ENCODE measurements at regions not wholly inside any gene's neighbourhood (a gene's known extent, or its start where the extent isn't known, plus 50 kb on each side); places are given as distances from the start of the nearest gene placed in this dataset.

DNA sequence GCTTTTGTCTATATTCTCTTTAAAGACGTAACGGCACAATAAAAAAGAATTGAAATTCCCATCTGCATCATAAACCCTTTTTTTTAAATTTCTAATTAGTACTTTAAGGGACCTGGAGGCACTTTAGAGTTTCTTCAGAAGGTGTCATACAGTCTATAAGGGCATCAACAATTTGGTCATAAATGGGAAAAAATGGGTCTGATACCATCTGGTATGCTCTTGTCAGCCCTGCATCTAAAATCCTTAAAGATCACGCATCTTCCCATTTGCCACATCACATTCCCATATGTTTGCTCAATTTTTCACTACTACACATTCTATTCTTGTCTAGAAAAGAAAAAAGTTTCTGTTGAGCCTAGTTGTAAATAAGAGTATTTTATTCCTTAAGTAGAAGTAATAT, 53.8 kb downstream of the COX7C start:
- no peak overlapping the region for H2AFZ ChIP-seq
- TF ChIP-seq, protein P1, sequence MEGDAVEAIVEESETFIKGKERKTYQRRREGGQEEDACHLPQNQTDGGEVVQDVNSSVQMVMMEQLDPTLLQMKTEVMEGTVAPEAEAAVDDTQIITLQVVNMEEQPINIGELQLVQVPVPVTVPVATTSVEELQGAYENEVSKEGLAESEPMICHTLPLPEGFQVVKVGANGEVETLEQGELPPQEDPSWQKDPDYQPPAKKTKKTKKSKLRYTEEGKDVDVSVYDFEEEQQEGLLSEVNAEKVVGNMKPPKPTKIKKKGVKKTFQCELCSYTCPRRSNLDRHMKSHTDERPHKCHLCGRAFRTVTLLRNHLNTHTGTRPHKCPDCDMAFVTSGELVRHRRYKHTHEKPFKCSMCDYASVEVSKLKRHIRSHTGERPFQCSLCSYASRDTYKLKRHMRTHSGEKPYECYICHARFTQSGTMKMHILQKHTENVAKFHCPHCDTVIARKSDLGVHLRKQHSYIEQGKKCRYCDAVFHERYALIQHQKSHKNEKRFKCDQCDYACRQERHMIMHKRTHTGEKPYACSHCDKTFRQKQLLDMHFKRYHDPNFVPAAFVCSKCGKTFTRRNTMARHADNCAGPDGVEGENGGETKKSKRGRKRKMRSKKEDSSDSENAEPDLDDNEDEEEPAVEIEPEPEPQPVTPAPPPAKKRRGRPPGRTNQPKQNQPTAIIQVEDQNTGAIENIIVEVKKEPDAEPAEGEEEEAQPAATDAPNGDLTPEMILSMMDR (IDR thresholded peaks at IDR 0.05), result no peak

DNA sequence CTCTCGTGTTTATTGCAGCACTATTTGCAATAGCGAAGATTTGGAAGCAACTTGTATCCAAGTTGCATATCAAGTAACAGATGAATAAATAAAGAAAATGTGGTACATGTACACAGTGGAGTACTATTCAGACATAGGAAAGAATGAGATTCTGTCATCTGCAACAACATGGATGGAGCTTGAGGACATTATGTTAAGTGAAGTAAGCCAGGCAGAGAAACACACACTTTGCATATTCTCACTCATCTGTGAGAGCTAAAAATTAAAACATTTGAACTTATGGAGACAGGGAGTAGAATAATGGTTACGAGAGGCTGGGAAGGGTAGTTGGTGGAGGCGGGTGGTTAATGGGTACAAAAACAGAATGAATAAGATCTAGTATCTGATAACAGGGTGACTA, 56.3 kb downstream of the COX7C start:
- Histone ChIP-seq H3K4me1 (no peaks in the 10 kb centered on the region), H3K36me3 (ENCODE audit: control insufficient read depth, insufficient read depth, low read length) (no peaks in the 10 kb centered on the region), H3K4me3 (ENCODE audit: low read depth, low read length) (no peak overlapping the region), H3K27ac (no peak overlapping the region), H3K9me3 (ENCODE audit: control insufficient read depth, low read length) (no peaks in the 10 kb centered on the region), H3K9ac (no peak overlapping the region), H2AFZ (no peak overlapping the region), H3K27me3 (ENCODE audit: control insufficient read depth, insufficient read depth, low read length) (no peaks in the 10 kb centered on the region), H3K79me2 (no peaks in the 10 kb centered on the region), H3K4me2 (ENCODE audit: low read length) (no peak overlapping the region)
- TF ChIP-seq, protein P1 (IDR thresholded peaks at IDR 0.05), result no peak

More for the DNA sequence above, 53.8 kb downstream of the COX7C start:
- no peaks in the 10 kb centered on the region for H3K9me3 ChIP-seq (ENCODE audit: control insufficient read depth, low read length)
- H3K27ac ChIP-seq, result no peak overlapping the region
- H3K79me2 ChIP-seq, result no peaks in the 10 kb centered on the region
- H3K27me3 ChIP-seq (ENCODE audit: control insufficient read depth, insufficient read depth, low read length), result no peaks in the 10 kb centered on the region
- H3K36me3 ChIP-seq (ENCODE audit: control insufficient read depth, insufficient read depth, low read length), result no peaks in the 10 kb centered on the region
- no peak overlapping the region for H3K4me2 ChIP-seq (ENCODE audit: low read length)
- no peak overlapping the region for H3K4me3 ChIP-seq (ENCODE audit: low read depth, low read length)
- H3K4me1 ChIP-seq, result no peaks in the 10 kb centered on the region
- H3K9ac ChIP-seq, result no peak overlapping the region

DNA sequence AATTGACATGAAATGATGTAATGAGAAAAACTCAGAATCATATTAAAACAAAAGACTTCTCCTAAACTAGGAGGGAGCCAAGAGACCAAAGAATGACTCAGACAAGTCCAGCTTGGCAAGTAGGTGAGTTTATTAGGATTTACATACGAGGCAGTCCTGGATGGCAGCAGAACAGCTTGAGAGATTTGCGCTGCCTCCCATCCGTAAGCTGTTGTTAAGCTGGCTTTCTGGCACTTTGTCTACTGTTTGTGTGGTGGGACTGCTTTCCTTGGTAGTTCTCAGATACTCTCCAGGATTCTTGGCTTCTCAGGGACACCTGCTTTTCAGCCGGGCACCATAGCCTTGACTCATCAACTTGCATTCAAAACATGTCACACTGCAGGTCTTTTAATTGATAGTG, 57.6 kb downstream of the COX7C start:
- Histone ChIP-seq H3K9ac (no peak overlapping the region), H3K4me3 (ENCODE audit: low read depth, low read length) (no peak overlapping the region), H3K36me3 (ENCODE audit: control insufficient read depth, insufficient read depth, low read length) (no peaks in the 10 kb centered on the region), H3K79me2 (no peaks in the 10 kb centered on the region), H2AFZ (no peak overlapping the region), H3K27ac (no peak overlapping the region), H3K9me3 (ENCODE audit: control insufficient read depth, low read length) (no peaks in the 10 kb centered on the region), H3K27me3 (ENCODE audit: control insufficient read depth, insufficient read depth, low read length) (no peaks in the 10 kb centered on the region), H3K4me2 (ENCODE audit: low read length) (no peak overlapping the region), H3K4me1 (no peaks in the 10 kb centered on the region)
- TF ChIP-seq, protein P1 (IDR thresholded peaks at IDR 0.05), result no peak

DNA sequence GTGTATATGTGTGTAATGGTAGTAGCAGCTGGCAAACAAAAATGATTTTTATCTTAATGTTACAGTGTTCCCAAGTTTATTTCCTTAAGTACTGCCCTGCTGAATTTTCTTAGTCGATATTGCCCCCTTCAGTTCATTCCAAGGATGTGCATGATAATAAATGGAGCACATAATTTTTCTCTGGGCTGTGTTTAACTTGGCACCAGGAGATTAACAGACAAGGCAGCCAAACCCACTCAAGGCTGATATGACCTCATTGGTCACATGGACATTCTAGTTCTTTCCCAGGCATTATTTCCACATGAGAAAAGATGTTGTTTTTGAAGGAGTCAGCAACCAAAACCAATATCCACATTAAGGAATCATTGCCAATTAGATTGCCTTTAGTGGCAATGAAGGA, 61.8 kb downstream of the COX7C start:
- Histone ChIP-seq H3K9me3 (ENCODE audit: control insufficient read depth, low read length) (no peaks in the 10 kb centered on the region), H3K27me3 (ENCODE audit: control insufficient read depth, insufficient read depth, low read length) (no peaks in the 10 kb centered on the region), H3K4me2 (ENCODE audit: low read length) (no peak overlapping the region), H3K4me3 (ENCODE audit: low read depth, low read length) (no peak overlapping the region), H3K27ac (no peak overlapping the region), H3K9ac (no peak overlapping the region), H3K36me3 (ENCODE audit: control insufficient read depth, insufficient read depth, low read length) (no peaks in the 10 kb centered on the region), H3K79me2 (no peaks in the 10 kb centered on the region), H2AFZ (no peak overlapping the region), H3K4me1 (no peaks in the 10 kb centered on the region)
- TF ChIP-seq, protein P1 (IDR thresholded peaks at IDR 0.05), result peak; percentile 55

DNA sequence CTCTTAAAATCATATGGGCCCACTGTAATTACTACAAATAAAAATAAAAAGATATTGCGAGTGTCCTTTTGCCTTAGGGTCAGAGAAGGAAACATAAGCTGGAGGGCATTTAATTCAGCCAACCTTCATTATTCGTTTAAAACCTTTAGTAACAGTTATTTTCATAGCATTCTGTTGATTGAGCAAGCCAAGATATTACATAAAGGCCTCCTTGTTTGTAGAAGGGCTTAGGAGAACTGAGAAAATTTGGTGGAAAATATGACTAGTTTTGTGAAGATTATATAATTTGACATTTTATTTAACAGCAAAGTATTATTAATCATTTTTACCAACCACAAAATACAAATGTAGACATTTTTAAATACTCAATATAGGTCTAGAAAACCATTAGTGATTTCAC, 62.2 kb downstream of the COX7C start:
- no peak overlapping the region for H3K9ac ChIP-seq
- no peak overlapping the region for H3K4me3 ChIP-seq (ENCODE audit: low read depth, low read length)
- no peaks in the 10 kb centered on the region for H3K9me3 ChIP-seq (ENCODE audit: control insufficient read depth, low read length)
- no peaks in the 10 kb centered on the region for H3K36me3 ChIP-seq (ENCODE audit: control insufficient read depth, insufficient read depth, low read length)
- H3K27me3 ChIP-seq (ENCODE audit: control insufficient read depth, insufficient read depth, low read length), result no peaks in the 10 kb centered on the region
- no peak overlapping the region for H3K4me2 ChIP-seq (ENCODE audit: low read length)
- no peak overlapping the region for H2AFZ ChIP-seq
- no peaks in the 10 kb centered on the region for H3K79me2 ChIP-seq
- H3K4me1 ChIP-seq, result no peaks in the 10 kb centered on the region
- TF ChIP-seq, protein P1 (IDR thresholded peaks at IDR 0.05), result no peak
- H3K27ac ChIP-seq, result no peak overlapping the region

Data from parathyroid adenoma (tissue), 2 donors.